ENCODE measurements at regions not wholly inside any gene's neighbourhood (a gene's known extent, or its start where the extent isn't known, plus 50 kb on each side); places are given as distances from the start of the nearest gene placed in this dataset.

DNA sequence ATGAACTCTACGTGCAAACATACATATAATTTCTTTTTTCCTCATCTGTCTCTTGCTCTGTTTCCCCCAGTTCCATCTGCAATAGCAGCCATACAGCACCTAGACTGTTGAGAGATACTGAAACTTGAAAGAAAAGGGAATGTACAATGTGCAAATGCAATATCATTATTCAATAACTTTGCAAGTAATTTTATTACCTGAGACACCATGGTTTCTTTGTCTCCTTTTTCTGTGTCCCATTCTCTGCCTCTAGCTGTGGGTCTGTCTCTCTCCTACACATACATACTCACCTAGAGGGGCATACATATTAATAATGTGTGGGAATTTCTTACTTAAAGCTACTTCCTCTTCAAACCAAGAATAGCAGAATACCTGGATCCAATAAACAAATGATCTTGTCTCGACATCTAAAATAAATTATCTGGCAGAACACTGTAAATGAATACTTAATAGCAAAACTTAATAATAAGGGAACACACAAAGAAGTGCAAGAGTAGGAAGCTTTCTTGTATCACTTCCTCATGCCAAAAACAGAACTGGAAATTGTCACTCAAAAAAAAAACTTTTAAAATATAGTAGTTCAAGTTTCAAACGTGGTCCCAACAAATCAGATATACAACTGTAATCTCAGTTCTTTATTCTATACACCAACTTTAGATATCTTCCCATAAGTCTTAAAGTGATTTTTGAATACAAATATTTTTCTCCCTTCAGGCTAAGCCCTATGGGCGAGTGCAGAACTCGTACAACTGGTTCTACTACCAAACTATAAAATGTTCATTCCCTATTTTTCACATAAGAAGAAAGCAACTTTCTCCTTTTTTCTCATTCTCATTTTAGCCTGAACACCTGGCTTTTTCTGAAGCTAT lies 194.6 kb downstream of the NRIP1 start:
- intact Hi-C loops (cut with micrococcal nuclease) = no loop called here

DNA sequence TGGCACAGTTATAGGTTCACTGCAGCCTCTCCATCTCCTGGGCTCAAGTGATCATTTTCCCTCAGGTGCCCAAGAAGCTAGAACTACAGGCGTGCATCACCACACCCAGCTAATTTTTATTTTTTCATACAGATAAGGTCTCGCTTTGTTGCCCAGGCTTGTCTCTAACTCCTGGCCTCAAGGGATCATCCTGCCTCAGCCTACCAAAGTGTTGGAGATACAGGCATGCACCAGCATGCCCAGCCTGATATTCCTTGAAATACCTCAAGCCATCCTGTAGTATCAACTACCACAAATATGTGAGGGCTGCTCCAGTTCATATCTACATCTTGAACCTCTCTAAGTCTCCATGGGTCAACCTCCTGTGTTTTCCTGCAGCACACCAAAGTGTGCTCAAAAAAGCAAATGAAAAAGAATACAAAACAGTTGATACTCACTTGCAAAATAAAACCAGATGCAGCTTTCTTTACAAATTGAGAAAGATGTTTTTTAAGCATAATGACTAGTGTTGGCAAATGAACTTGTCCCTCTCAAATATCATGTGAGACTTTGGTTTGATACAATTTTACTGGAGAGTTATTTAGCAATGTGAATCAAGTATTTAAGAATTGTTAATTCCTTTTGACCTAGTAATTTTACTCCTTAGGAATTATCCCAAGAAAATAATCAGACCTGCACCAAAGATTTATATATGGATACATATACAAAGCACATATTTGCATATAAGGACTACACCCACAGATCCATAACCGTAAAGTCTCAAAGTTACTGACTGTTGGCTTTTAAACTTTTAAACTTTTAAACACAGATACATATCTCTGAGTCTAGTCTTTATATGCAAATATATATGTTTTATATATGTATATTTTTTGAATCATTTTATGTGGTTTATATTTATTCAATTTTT lies 197.7 kb downstream of the NRIP1 start:
- intact Hi-C loops (cut with micrococcal nuclease) = no loop called here

DNA sequence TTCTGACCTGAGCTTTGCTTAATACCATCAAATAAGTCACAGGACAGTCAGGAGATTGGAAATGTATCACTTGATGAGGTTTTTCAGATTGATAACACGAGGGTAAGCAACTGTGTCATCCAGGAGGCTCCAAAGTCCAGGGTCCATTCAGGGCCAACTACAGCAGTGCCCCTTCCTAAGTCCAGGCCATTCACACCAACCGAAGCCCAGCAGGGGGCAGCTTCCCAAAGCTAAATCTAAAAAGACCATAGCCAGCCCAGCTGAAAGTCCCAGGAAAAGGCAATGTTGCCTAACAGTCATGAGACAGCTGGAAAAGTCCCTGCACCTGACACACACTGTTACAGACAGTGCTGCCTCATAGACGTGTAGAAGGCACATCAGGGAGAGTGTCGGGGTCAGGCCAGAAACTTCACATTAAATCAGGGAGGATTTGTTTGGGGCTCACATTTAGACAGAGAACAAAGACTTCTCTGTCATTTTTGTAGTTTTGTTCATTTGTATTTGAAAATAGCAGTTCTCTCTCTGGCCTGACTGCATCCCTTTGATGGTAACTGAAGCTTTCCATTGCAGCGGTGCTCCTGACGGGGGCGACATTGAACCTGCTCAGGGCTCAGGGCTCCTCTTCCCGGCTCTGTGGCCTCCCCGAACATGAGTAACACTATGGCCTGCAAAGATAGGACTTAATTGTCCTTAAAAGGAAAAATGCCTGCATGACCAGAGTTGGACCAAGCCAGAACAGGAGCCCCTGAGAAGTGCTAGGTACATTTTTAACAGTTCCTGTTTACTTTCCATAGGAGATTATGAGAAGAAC lies 200.4 kb downstream of the NRIP1 start:
- intact Hi-C loops (cut with micrococcal nuclease) = loop anchor here (1.0 to 5.0 kb wide), 3 partner anchors 198 to 728 kb away; partner anchors contain the start of gene NRIP1

DNA sequence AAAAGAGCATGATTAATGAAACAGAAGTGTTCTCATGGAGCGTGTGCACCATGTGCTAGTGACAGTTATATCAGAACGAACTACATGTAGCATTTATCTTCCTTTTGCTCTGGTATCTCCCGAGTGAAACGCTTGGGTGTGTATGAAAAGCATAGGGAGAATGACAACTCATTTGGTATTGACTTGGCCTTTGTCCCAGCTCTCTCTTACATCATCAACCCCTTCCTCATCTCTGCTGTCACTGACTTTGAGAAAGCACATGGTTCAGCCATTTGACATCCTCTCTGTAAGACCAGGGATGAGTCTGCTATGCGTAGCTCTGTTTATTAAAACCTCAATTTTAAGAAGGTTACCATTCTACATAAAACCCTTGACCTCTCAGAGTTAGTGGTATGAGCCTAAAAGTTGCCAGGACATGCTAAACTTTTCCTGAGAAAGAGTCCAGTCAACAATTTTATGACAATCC lies 201.0 kb downstream of the NRIP1 start:
- intact Hi-C loops (cut with micrococcal nuclease) = loop anchor here (1.0 to 5.0 kb wide), 3 partner anchors 199 to 729 kb away; partner anchors contain the start of gene NRIP1

DNA sequence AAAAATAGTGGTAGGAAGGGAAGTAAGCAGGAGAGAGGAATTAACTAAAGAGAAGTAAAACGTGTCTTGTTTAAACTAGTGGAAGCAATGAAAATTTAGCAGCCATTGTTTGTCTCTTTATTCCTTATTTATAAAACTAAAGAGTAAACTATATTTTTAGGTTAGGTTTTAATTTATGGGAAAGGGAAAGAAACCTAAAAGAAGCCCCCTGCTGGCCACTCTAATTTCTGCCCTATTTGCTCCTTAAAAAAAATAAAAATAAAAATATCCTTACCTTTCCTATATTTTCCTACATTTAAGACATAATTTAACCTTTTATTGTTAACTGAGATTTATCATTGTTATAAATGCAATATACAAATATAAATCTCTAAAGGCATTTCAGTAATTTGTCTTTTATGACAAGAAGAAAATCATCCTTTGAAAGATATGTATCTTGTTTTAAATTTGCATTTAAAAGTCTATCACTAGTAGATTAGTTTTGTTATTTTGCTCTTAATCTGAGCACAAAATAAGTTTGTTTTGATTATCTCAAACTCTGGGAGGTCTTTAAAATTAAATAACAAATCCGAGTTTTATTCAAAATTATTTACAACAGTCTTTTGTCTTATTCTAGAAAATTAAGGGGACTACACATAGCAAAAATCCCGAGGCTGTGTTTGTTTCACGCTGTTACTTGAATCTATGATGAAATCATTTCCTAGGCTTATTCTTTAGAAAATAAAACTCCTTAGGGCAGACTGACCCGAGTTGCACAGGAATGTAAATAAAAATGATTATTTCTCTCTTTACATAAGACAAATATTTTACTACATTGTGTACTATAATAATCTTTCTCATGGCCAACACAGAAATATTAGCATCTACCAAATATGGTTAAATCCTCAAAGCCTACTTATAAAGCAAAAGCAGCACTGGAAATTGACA lies 201.7 kb downstream of the NRIP1 start:
- intact Hi-C loops (cut with micrococcal nuclease) = loop anchor here (1.0 to 5.0 kb wide), 2 partner anchors 199 to 460 kb away; partner anchors contain the start of gene NRIP1

DNA sequence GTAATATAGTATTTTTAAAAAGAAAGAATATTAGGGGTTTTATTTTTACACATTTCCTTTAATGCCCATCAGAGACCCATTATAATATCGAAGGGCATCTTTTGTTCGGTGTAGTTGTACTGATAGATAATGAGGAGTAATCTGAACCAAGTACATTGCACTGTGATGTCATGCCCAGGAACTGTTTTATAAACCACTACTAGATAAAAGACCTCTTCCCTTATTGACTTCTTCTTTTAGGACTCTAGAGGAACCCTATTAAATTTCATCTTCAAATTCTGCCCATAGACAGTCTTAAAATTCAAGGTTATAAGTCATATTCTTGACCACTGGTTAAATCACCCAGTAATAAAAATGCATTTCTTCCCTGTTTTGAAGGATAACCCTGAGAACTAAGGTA lies 206.5 kb downstream of the NRIP1 start:
- intact Hi-C loops (cut with micrococcal nuclease) = no loop called here

DNA sequence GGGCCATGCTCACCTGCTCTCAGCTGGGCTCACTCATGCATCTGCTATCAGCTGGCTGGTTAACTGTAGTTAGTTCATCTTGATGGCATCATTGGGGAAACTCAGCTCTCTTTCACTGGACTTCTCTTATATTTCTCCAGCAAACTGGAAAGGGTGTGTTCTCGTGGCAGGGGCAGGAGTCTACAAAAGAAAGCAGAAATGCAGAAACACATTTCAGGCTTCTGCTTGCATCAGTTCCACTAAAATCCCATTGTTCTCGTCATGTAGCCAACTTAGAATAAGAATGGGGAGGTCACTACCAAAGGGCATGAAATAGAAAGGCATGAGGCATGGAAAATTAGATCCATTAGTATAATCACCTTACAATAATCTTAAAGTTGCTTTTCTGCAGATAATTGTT lies 207.3 kb downstream of the NRIP1 start:
- intact Hi-C loops (cut with micrococcal nuclease) = no loop called here

DNA sequence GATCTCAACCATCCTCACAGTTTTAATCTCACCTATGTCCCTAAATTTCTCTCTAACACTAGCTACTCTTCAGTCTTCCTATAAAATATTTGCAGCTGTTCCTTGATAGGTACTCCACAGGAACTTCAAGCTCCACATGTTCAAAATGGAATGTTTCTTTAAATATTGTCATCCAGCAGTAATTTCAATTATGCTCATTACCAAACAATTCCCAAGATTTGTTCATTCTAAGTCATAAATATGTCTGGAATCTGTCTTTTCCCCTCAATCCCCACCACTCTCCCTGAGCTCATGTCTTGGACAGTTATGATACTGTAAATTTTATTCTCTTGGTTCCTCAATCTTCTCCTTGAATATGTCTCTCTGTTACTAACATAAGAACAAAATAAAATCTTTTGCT lies 214.4 kb downstream of the NRIP1 start:
- intact Hi-C loops (cut with micrococcal nuclease) = no loop called here

DNA sequence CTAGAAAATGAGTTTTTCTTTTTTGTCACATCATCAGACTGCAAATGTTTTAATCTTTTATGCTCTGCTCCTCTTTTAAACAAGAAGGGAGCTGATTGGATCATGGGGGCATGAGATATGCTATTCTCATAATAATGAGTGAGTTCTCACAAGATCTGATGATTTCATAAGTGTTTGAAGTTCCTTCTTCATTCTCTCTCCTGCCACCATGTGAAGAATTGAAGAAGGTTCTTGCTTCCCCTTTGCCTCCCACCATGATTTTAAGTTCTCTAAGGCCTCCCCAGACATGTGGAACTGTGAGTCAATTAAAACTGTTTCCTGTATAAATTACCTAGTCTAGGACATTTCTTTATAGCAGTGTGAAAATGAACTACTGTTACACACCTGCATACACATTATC lies 218.2 kb downstream of the NRIP1 start:
- intact Hi-C loops (cut with micrococcal nuclease) = no loop called here

DNA sequence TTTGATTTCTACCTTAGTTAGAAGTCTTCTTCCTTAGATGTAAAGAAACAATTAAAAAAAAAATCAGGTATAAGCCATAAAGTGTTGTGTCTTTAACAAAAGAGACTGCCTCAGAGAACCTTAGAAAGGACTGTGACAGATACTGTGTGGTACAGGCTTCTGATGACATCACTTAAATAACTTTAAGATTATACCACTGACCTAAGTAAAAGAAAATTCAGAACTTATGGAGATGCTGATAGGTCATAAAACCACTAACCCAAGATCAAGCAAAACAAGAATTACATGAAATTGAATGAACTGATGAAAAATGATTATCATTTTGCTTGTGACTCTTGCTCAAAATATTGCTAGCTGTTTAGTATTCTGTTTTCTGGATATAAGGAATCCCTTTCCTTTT lies 220.8 kb downstream of the NRIP1 start:
- intact Hi-C loops (cut with micrococcal nuclease) = no loop called here

DNA sequence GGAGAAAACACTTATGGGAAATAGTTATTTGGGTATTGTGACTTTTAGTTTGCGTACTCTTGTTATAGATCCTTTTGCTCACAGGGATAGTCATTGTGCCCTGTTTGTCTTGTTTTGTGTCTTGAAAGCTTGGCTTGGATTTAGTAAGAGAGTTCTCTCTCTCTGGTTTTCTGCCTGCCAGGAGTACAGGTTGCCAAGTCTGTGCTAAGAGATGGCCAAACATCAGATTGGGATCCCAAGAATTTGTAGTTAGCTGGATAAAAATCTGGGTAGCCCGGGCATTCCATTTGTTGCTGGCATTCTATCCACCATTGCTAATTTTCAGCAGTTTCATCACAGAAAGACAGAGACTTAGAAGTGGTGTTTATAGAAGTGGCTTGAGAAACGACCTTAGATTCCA lies 222.2 kb downstream of the NRIP1 start:
- intact Hi-C loops (cut with micrococcal nuclease) = no loop called here

DNA sequence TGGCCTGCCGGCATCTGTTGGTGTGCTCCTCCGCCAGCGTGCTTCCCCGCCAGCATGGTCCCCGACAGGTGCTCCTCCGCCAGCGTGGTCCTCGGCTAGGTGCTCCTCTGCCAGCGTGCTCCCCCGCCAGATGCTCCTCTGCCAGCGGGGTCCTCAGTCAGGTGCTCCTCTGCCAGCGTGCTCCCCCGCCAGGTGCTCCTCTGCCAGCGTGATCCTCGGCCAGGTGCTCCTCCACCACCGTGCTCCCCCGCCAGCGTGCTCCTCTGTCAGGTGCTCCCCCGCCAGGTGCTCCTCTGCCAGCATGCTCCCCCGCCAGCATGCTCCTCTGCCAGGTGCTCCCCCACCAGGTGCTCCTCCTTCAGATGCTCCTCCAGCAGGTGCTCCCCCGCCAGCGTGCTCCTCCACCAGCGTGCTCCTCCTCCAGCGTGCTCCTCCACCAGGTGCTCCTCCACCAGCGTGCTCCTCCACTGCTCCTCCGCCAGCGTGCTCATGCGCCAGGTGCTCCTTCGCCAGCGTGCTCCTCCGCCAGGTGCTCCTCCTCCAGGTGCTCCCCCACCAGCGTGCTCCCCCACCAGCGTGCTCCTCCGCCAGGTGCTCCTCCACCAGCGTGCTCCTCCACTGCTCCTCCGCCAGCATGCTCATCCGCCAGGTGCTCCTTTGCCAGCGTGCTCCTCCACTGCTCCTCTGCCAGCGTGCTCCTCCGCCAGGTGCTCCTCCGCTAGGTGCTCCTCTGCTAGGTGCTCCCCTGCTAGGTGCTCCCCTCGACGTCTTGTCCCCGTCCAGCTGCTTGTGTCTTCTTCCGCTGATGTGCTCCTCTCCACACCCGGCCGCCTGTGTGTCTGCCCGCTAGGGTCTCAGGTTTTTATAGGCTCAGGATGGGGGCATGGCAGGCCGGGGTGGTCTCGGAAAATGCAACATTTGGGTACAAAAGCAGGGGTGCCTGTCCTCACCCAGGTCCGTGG lies 223.0 kb downstream of the NRIP1 start:
- intact Hi-C loops (cut with micrococcal nuclease) = no loop called here

DNA sequence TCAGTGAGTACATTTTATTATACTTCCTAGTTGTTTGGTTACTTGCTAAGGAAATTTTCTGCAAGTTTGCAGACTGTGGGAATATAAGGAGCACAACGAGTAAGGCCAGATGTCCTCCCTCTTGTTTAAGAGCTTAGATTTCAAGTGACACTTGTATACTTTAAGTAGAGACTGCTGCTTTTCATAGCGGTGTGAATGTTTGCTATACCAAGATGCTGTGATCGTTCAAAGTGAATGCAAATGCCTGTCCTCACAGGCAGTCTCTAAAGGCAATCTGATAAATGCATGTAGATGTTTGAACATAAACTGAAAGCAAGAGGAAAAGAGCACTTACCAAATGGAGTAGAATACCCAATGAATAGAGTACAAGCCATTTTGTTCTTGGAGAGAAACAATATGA lies 226.4 kb downstream of the NRIP1 start:
- intact Hi-C loops (cut with micrococcal nuclease) = no loop called here

DNA sequence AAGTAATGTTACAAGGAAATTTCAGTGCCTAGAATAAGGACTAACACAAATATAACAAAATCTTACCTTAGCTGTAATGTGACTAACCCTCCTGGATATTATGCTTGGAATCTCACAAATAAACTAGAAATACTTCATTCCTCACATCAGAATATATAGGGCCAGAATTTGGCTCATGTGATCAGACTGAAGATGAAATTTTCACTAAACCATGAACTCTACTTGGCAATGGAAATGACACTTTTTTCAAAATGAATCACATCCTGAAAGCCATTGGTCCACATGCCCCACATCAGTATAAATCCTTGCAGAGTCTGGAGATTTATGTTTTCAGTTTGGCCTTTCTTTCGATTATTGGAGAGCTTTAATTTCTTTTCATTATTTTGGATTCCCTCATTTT lies 227.8 kb downstream of the NRIP1 start:
- intact Hi-C loops (cut with micrococcal nuclease) = no loop called here

DNA sequence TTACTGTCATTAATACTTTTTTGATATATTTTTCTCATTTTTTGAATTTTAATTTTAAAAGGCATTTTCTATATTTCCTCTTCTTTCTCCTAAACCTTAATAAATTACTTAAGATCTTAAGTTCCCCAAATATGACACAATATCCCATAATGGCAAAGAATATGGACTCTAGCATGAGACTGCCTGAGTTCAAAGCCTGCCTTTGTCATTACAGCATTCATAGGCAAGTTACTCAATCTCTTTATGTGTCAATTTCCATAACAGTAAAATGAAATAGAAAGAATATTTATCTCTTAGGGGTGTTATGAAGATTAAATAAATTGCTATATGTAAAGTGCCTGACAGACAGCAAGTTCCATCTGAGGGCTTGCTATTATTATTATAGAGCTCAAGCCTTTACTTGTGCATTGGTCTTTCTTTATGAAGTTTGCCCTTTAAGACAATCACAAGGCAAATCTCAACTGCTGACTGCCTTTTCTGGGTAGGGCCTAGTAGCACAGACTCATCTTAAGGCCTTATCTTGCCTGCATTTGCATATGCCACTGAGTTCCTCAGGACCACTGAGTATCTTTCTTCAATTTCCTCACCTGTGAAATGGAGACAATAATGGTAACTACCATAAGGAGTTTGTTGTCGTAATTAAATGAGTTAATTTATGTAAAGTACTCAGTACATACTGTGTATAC lies 231.0 kb downstream of the NRIP1 start:
- intact Hi-C loops (cut with micrococcal nuclease) = no loop called here

DNA sequence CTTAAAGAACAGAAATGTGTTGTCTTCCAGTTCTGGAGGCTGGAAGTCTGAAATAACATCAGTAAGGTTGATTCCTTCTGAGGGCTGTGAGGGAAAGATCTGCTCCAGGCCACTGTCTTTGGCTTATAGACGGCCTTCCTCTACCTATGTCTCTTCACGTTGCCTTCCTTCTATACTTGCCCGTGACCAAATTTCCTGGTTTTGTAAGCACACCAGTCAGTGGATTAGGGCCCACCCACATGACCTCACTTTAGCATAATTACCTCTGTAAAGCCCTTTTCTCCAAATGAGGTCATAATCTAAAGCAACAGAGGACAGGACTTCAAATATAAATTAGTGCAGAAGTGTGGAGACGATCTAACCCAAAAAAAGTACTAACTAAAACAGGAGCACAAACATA lies 231.6 kb downstream of the NRIP1 start:
- intact Hi-C loops (cut with micrococcal nuclease) = no loop called here

DNA sequence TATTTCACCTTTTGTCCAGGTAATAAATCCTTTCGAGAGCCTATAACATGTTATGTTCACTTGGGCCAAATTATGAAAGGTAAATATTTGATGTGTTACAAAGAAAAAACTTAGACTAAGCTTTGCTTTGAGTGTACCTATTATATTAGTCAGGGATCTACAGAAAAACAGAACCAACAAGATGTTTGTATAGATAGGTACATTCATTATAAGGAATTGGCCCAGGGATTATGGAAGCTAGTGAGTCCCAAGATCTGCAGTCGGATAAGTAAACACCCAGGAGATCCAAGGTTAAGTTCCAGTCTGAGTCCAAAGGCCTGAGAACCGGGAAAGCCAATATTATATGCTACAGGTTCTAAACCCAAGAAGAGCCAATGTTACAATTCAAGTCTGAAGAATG lies 234.5 kb downstream of the NRIP1 start:
- intact Hi-C loops (cut with micrococcal nuclease) = no loop called here

DNA sequence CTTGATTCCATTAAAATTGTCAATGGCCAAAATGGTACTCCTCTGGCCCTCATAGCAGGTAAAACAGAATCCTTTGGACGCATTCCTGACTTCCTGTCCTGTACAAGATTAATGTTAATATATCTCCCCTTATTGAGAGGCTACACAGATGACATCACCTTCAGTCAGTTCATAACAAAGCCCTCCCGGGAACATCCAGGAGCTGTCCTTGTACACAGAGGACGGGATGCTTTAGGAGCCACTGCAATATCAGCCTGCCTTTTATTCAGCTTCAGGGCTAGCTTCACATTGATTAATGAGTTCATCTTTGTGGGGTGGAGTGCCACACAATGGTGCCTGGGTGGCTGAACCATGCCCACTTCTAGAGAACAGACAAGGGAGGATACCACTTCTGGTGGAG lies 235.1 kb downstream of the NRIP1 start:
- intact Hi-C loops (cut with micrococcal nuclease) = no loop called here

Measured in T-helper 2 cell treated with Interferon-gamma antibody and Interleukin-4, amounts not matched to agents 100 ng/mL and 5 ng/mL, for 36 hours (primary cell).